Astrocyte of the cerebellum (primary cell): ENCODE measurements at regions not wholly inside any gene's neighbourhood (a gene's known extent, or its start where the extent isn't known, plus 50 kb on each side); places are given as distances from the start of the nearest gene placed in this dataset.

Experiments
- DNase-seq: peaks from one replicate; pipeline ENCODE4 v3.0.0-alpha.2; 2011; ENCODE audit warnings: low read depth
- H3K4me3 ChIP-seq: 2 replicates; pipeline ENCODE4 v1.5.1; 2011; ENCODE audit warnings: mild to moderate bottlenecking, low read depth, low read length, moderate library complexity
- CTCF ChIP-seq: IDR thresholded peaks from 2 replicates; pipeline ENCODE4 v1.5.1; 2012; ENCODE audit warnings: low read length, low read depth, moderate library complexity, mild to moderate bottlenecking; ENCODE audit errors: missing control alignments
- in situ Hi-C: cut with HindIII; loops from 2 replicates; pipeline ENCODE4 v1.10.0; 2017; ENCODE audit warnings: low sequenced_read_pairs

GRCh38 chr1:67574221-67574620 lies 110.8 kb upstream of the GADD45A start:
- TF ChIP-seq CTCF: no peak
- DNase-seq: no peak
- no peak overlapping the region for H3K4me3 ChIP-seq
- in situ Hi-C loops: no loop called here

- no peak for TF ChIP-seq CTCF
- in situ Hi-C loops: no loop called here
- no peak overlapping the region for H3K4me3 ChIP-seq
- DNase-seq: peak; percentile 57
These were observed 109.1 kb upstream of the GADD45A start for GRCh38 chr1:67575861-67576260.

- in situ Hi-C loops: no loop called here
- no peak overlapping the region for H3K4me3 ChIP-seq
- no peak for DNase-seq
- no peak for TF ChIP-seq CTCF
These were observed 108.5 kb upstream of the GADD45A start for GRCh38 chr1:67576474-67576873.

DNA sequence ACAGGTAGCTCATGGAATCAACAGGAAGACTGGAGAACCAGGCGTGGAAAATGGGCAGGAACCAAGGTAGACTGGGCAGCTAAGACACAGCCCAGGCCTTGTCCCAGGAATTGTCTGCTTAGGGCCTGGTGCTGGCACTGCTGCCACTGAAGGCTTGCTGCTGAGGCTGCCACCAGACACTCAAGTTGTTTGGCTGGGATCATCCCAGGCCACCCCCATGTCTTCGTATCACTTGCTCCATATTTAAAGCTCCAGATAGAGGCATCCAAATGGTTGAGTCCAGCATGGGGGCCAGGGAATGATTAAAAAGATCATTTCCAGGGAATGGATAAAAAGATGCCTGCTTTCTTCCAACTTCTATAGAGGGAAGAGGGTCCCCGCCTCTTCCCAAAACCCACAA lies 107.4 kb upstream of the GADD45A start:
- in situ Hi-C loops: no loop called here
- no peak for TF ChIP-seq CTCF
- DNase-seq: no peak
- no peak overlapping the region for H3K4me3 ChIP-seq

DNA sequence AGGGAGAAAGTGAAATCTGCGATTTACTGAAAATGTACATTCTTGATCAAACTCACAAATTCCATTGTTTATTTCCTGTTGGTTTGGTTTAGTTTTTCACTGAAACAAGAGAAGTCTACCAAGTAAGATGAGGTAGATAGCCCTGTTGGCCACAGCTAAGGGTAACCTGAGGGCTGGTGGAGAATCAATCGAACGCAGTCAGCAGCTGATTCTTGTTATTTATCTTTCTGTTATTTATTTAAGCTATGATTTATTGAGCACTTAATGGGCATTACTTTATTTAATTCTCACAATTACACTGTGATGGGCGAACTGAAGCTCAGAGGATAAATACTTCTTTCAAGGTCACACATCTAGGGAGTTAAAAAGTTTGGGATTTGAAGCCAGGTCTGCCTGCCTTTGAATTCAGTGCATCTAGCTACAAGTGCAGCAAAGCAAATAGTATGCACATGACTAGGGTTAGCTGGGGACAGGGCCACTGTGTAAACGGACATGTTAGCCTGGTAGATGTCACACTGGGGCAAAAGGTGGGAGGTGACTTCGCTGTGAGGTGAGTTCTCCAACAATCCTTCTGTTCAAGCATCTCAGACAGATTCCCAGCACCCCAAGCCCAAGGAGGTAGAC lies 106.5 kb upstream of the GADD45A start:
- in situ Hi-C loops: no loop called here
- DNase-seq: no peak
- no peak for TF ChIP-seq CTCF
- no peak overlapping the region for H3K4me3 ChIP-seq

GRCh38 chr1:67579623-67580394 lies 105.2 kb upstream of the GADD45A start:
- DNase-seq: no peak
- no peak overlapping the region for H3K4me3 ChIP-seq
- no peak for TF ChIP-seq CTCF
- in situ Hi-C loops: no loop called here
